CD4-positive, alpha-beta T cell treated with Interleukin-10 for 1 hour (primary cell): ENCODE measurements at regions not wholly inside any gene's neighbourhood (a gene's known extent, or its start where the extent isn't known, plus 50 kb on each side); places are given as distances from the start of the nearest gene placed in this dataset.
"Not testable (repeated sequence)": the region's sequence is repeated elsewhere in the genome, so short reads cannot be mapped to it uniquely, and the experiment has no call there.

Experiments
- DNase-seq: peaks from one replicate; pipeline ENCODE4 v3.0.0-alpha.2; 2020

- not testable (repeated sequence) for DNase-seq
Observed at GRCh38 chr2:76697439-76697838, 824.7 kb downstream of the LRRTM4 start.

GRCh38 chr2:76692908-76693307, 829.3 kb downstream of the LRRTM4 start:
- no peak for DNase-seq

- no peak for DNase-seq
Observed at GRCh38 chr2:76688732-76689131, 833.4 kb downstream of the LRRTM4 start.

- no peak for DNase-seq
Observed at GRCh38 chr2:76687923-76688322, 834.3 kb downstream of the LRRTM4 start.

GRCh38 chr2:76684756-76685155, 837.4 kb downstream of the LRRTM4 start:
- DNase-seq, result no peak

GRCh38 chr2:76679025-76679396, 843.2 kb downstream of the LRRTM4 start:
- DNase-seq, result no peak

GRCh38 chr2:76678383-76679024, 843.7 kb downstream of the LRRTM4 start:
- no peak for DNase-seq

GRCh38 chr2:76675212-76675611, 847.0 kb downstream of the LRRTM4 start:
- no peak for DNase-seq

GRCh38 chr2:76672798-76673197, 849.4 kb downstream of the LRRTM4 start:
- DNase-seq, result no peak

- no peak for DNase-seq
Observed at GRCh38 chr2:76669966-76670465, 852.2 kb downstream of the LRRTM4 start.

GRCh38 chr2:76668279-76668678, 853.9 kb downstream of the LRRTM4 start:
- no peak for DNase-seq

- no peak for DNase-seq
Observed at GRCh38 chr2:76667821-76668271, 854.3 kb downstream of the LRRTM4 start.

GRCh38 chr2:76642129-76642528, 880.0 kb downstream of the LRRTM4 start:
- DNase-seq, result no peak

- DNase-seq, result no peak
Observed at GRCh38 chr2:76641506-76641905, 880.7 kb downstream of the LRRTM4 start.

- no peak for DNase-seq
Observed at GRCh38 chr2:76640905-76641304, 881.3 kb downstream of the LRRTM4 start.

- DNase-seq, result no peak
Observed at GRCh38 chr2:76639171-76639680, 883.0 kb downstream of the LRRTM4 start.

- no peak for DNase-seq
Observed at GRCh38 chr2:76633276-76633921, 888.8 kb downstream of the LRRTM4 start.

GRCh38 chr2:76625101-76625500, 897.1 kb downstream of the LRRTM4 start:
- no peak for DNase-seq

- no peak for DNase-seq
Observed at GRCh38 chr2:76613330-76613729, 902.6 kb upstream of the GCFC2 start.

GRCh38 chr2:76612764-76613163, 902.0 kb upstream of the GCFC2 start:
- DNase-seq, result no peak

GRCh38 chr2:76610451-76610850, 899.7 kb upstream of the GCFC2 start:
- DNase-seq, result no peak

- DNase-seq, result no peak
Observed at GRCh38 chr2:76599732-76600368, 889.1 kb upstream of the GCFC2 start.

- DNase-seq, result no peak
Observed at GRCh38 chr2:76584474-76584873, 873.8 kb upstream of the GCFC2 start.

GRCh38 chr2:76579911-76580310, 869.2 kb upstream of the GCFC2 start:
- no peak for DNase-seq
